ENCODE measurements at regions not wholly inside any gene's neighbourhood (a gene's known extent, or its start where the extent isn't known, plus 50 kb on each side); places are given as distances from the start of the nearest gene placed in this dataset.

DNA sequence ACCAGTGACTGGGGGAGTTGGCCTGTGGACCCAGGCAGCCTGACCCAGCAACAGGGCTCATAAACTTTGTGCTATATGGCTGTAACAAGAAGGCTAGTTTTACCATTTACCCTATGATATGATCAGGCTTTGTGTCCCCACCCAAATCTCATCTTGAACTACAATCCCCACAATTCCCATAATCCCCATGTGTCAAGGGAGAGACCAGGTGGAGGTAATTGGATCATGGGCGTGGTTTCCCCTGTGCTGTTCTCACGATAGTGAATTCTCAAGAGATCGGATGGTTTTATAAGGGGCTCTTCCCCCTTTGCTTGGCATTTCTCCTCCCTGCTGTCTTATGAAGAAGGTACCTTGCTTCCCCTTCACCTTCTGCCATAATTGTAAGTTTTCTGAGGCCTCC, 111.2 kb upstream of the NLRP1 start:
- DNase-seq = no peak

DNA sequence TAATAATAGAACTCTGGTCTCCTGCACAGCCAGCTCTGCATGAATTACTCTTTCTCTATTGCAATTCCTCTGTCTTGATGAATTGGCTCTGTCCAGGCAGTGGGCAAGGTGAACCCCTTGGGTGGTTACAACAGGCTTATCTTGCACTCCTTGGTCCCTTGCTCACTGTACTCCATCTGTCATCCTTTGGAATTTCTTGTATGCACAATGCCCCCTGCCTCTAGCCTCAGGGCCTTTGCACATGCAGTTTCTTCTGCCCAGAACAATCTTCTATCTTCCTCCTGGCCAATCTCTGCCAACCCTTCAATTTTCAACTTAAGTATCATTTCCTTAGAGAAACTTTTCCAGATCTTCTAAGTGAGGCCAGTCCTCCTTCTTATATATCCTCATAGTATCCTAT, 114.7 kb upstream of the NLRP1 start:
- no peak for DNase-seq

DNA sequence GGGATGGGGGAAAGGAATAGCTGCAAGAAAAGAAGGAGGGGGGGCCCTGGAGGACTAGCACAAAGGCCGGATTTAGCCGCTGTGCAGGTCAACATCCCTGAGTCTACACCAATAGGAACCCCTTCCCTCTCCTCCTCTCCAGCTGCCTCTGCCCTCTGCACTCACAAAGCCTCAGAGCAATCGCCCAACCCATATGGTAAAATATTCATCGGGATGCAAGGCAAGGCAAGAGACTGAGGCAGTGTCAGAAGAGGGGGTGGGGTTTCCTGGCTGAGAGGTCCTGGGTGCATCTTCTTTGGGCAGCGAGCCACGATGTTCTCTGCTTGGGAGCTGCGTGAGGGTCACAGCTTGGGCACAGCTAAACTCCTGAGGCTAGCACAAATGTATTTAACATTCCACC, 115.5 kb upstream of the NLRP1 start:
- DNase-seq = no peak

DNA sequence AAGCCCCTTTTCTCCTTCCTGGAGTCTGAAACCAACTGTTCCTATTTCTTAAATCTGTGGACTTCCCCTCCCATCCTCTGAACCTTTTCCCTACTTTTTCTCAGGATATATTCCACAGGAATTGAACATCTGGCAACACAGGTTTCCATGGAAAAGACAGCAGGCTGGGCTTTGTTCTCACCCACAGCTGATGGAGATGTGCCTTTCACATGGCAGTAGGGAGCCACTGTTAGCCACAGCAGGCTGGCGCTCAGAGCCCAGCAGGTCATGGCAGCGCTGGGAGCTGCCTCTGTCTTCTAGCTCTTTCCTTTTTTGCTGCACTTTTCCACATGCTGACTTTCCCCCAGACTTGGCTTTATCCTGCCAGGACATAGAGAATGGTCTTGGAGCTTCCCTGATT, 116.4 kb upstream of the NLRP1 start:
- no peak for DNase-seq

DNA sequence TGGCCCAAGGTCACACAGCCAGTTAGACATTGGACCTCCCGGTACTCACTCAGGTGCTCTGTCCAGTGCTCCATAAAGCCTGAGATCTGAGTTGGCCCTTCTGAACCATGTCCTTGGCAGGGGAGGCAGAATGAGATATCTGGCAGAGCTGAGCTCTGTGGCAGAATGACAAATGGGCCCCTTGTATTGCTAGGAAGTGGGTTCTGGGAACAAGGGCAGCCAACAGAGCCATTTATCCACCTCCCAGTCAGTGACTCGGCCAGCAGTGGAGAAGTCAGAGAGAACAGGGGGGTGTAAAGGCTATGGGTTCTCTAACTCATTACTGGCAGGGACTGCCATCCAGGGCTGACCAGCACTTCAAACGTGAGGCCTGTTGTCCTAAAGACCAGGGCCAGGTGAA, 117.1 kb upstream of the NLRP1 start:
- DNase-seq = no peak

DNA sequence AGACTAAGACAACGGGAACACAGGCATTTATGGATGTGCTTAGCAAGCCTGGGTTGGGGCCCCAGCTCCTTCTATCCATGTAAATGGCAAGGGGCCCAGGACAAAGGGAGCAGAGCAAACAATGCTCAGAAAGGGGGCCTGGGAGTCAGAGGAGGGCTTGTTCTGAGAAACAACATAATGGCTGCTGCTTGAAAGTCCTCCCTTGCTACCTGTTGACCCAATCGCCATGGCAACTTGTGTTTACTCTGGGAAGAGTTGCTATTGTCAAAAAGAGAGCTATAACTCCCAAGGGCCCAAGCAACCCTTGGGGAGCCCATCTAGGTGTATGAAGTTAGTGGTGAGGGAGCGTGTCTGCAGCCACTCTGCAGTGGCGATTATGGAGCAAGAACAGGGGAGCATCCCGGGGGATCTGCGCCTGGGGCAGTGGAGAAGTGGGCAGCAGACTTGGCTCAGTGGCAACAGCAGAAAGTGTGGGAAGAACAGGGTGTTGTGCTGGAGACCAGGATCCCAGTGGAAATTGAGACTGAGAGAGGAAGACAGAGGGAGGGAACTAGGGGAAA, 118.7 kb upstream of the NLRP1 start:
- DNase-seq = no peak

DNA sequence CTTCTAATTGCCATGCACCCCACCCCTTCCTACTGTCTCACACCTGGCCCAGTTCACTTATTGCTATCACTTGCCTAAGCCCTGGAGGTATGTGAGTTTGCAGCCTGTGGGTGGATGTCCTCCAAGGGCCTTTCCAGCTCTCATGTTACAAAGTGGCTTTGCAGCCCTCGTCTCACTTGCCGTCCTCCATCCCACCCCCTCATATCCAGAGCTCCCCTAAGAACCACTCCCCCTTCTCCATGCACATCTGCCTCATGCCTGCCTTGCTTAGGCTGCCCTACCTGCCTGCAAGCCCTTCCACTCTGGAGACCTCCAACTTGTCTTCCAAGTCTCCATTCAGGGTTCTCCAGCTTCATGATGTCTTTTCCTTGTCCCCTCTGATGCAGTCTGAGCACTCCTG, 119.4 kb upstream of the NLRP1 start:
- no peak for DNase-seq

- no peak for DNase-seq
These were observed 121.0 kb upstream of the NLRP1 start for GRCh38 chr17:5705081-5705875.

DNA sequence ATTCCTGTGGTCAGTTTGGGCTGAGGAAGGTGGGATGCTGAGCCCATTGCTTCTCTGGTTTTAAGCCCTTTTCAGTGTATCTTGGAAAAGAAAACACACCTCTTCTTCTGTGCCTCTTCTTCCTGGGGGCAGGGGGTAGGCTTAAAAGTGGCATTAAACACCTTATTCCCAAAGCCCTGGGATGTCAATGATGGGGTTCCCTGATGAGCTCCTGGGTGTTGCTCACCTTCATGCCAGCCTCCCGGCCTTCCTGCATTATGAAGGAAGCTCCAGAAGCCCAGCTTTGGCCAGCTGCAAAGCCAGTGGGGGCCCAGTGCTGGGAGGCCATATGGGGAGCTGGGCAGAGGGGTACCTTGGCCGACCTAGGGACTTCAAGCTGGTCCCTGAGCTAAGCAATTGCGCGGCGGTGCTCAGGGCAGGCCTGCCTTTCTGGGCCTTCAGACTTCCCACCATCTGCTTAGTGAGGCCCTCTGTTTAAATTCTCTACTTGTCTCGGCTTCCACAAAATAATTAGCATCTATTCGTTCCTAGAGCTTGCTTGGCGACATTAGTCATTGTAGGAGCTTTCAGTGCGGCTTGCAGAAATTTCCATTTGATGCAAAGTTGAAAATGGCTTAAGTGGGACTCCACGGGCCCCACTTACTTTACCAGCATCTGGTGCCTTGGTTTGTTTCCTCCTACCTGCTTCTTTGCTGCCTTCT, 121.7 kb upstream of the NLRP1 start:
- no peak for DNase-seq

GRCh38 chr17:5706577-5707210, 122.4 kb upstream of the NLRP1 start:
- DNase-seq = peak; percentile 51

DNA sequence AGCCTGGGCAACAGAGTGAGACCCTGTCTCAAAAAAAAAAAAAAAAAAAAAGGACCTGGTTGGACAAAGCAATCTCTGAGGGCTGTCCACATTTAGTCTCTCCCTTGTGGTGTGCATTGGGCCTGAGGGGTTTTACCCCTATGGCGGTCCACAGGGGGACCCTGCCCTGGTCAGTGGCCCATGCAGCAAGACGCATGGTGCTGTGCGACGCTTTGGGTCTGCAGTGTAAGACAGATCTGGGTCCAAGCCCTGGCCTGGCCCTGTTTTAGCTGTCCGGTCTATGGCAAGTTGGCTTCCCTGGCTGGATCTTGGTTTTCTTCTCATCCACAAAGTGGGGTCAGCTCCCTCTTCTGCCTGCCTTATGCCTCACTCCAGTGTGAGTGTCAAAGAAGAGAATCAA, 123.2 kb upstream of the NLRP1 start:
- DNase-seq = no peak

- DNase-seq = no peak
These were observed 124.0 kb upstream of the NLRP1 start for GRCh38 chr17:5708344-5708743.

- DNase-seq = no peak
These were observed 127.0 kb upstream of the NLRP1 start for GRCh38 chr17:5711344-5711743.

DNA sequence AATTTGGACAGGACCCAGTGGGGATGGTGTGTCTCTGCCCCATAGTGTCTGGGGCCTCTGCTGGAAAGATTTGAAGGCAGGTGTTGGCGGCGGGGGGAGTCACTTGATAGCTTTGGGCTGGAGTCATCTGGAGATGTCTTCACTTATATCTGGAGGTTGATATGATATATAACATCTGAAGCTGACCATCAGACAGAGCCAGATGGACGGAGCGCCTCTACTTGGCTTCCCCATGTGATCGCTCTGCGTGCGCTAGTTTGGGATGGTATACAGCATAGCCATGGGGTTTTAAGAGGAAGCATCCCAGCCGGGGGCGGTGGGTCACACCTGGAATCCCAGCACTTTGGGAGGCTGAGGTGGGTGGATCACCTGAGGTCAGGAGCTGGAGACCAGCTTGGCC, 130.7 kb upstream of the NLRP1 start:
- no peak for DNase-seq

- DNase-seq = no peak
These were observed 131.2 kb upstream of the NLRP1 start for GRCh38 chr17:5715478-5715877.

- DNase-seq = no peak
These were observed 134.4 kb upstream of the NLRP1 start for GRCh38 chr17:5718726-5719125.

DNA sequence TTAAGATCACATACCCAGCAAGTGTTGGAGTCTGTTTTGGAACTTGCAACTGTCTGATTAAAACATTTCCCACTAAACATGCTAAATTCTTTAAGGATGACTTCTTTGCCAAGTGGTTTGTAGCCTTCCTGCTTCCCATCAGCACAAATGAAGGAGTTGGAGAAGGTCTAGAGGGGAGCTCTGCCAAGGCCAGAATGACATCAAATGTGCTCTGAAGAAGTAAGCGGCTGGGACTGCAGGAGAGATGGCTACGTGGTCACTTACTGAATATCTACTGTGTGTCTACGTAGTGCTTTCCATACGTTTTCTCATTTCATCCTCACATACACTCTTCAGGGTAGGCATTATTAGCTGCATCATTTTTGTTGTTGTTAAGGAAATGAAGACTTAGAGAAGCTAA, 135.7 kb upstream of the NLRP1 start:
- DNase-seq = no peak

DNA sequence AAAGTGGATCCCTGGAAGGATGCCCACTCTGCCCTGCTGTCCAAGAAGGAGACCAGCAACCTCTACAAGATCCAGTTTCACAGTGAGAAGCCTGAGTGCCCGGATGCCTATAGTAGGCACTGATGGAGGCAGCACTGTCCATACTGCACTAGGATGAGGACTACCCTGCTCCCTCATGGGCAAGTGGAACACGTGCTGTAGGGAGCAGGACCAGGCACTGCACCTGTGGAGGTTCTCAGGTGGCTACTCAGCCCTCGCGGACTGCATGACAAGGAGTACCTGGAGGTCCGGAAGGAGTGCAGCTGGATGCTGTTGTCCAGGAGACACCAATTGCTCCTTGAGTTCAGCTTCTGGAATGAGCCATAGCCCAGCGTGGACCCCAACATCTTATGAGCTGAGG, 146.1 kb upstream of the NLRP1 start:
- DNase-seq = no peak

DNA sequence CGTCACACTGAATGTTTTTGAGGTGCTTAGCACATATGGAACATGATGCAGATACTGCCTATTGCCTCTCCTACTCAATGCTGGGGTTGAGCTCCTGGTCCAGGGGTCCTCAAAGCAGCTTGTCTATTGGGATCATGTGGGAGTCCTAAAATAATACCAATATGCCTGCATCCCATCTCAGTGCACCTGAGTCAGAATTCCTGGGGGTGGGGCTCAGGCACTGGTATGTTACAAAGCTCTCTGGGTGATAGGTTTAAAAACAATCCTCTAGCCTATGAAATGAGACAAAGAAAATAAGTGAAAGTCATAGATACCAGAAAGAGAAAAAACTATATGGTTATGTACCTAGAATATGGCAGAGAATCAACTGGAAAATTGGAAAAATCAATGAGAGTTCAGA, 156.6 kb upstream of the NLRP1 start:
- DNase-seq = no peak

- DNase-seq = no peak
These were observed 157.5 kb upstream of the NLRP1 start for GRCh38 chr17:5741810-5742209.

DNA sequence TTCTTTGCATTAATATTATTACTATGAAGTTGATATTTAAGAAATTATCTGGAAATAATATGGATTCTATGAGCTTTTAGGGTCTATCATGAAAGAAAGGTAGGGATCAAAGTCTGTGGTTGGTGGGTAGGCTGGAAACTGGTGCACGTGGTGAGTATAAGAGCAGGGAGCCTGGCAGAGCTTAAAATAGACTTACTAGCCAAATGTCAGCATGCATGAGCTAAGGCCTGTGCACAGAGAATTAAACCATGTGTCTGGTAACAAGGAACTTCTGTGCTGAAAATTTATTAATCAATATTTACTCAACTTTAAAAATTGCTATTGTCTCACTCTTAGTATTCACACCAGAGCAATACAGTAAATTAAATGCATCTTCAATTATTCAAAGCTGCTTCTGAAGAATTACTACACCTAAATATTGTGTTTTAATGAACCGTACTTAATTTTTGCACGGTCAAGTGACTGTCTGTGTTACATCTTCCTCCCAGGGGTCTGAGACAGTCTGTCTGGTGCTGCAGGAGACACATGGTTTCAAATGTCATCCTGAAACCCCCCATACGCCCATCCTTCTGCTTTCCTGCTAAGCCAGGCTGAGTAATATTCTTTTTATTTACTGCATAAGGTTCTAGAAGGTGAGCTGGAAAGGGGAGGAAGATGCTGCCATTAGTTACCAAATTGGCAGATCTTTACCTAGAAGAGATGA, 161.0 kb upstream of the NLRP1 start:
- no peak for DNase-seq

GRCh38 chr17:5747276-5747675, 163.0 kb upstream of the NLRP1 start:
- no peak for DNase-seq

- DNase-seq = no peak
These were observed 163.7 kb upstream of the NLRP1 start for GRCh38 chr17:5747964-5748363.
